ENCODE measurements at regions not wholly inside any gene's neighbourhood (a gene's known extent, or its start where the extent isn't known, plus 50 kb on each side); places are given as distances from the start of the nearest gene placed in this dataset.
"Not testable (repeated sequence)": the region's sequence is repeated elsewhere in the genome, so short reads cannot be mapped to it uniquely, and the experiment has no call there.

DNA sequence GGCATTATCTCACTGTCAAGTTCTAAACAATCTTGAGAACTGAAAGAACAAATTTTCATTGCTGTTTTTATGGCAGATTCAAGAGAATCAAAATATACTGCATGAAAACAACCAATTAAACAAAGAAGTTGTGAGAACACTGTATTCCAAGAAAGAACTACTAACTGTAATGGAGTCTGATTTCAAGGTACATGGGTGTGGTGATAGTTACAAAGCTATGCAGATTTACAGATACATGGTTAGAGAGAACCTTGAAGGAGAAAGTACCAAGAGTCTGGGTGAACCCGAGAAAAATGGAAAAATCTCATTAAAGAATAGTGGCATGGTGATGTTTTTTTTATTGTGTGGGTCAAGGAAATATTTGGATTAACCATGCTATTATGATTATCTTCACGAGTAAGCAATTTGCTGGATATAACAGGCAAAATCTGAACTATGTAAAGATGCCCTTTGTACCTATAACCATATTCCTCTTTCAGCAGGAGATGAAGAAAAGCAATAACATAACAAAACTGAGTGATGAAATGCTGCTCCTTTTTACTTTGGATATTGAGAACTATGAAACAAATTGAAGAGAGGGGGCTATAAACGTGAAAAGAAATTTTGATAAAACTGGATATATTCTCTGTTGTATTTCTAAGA is 100.4 kb downstream of the PLSCR2 start:
- H3K27ac ChIP-seq (replicated peaks): no peak overlapping the region
- no peak overlapping the region for H3K4me3 ChIP-seq
- H3K4me1 ChIP-seq: no peaks in the 10 kb centered on the region
- intact Hi-C loops (cut with micrococcal nuclease): no loop called here
- TF ChIP-seq, protein P1, sequence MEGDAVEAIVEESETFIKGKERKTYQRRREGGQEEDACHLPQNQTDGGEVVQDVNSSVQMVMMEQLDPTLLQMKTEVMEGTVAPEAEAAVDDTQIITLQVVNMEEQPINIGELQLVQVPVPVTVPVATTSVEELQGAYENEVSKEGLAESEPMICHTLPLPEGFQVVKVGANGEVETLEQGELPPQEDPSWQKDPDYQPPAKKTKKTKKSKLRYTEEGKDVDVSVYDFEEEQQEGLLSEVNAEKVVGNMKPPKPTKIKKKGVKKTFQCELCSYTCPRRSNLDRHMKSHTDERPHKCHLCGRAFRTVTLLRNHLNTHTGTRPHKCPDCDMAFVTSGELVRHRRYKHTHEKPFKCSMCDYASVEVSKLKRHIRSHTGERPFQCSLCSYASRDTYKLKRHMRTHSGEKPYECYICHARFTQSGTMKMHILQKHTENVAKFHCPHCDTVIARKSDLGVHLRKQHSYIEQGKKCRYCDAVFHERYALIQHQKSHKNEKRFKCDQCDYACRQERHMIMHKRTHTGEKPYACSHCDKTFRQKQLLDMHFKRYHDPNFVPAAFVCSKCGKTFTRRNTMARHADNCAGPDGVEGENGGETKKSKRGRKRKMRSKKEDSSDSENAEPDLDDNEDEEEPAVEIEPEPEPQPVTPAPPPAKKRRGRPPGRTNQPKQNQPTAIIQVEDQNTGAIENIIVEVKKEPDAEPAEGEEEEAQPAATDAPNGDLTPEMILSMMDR (IDR thresholded peaks at IDR 0.05; ENCODE audit: borderline replicate concordance): no peak
- H3K27me3 ChIP-seq (ENCODE audit: low read depth): no peaks in the 10 kb centered on the region
- no peak for DNase-seq
- H3K9me3 ChIP-seq (replicated peaks): peaks cover 27% of the 10 kb centered on the region
- no peaks in the 10 kb centered on the region for H3K36me3 ChIP-seq

DNA sequence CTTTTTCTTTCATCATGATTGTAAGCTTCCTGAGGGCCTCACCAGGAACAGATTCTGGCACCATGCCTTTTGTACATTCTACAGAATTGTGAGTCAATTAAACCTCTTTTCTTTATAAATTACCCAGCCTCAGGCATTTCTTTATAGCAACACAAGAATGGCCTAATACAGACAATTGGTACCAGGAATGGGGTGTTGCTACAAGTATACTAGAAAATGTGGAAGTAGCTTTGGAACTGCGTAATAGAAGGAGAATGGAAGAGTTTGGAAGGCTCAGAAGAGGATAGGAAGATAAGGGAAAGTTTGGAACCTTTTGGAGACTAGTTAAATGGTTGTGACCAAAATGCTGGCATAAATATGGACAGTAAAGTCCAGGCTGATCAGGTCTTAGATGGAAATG is 108.9 kb upstream of the PLSCR4 start:
- no peaks in the 10 kb centered on the region for H3K4me1 ChIP-seq
- TF ChIP-seq, protein P1 (IDR thresholded peaks at IDR 0.05; ENCODE audit: borderline replicate concordance): no peak
- H3K9me3 ChIP-seq (replicated peaks): peaks cover 25% of the 10 kb centered on the region
- intact Hi-C loops (cut with micrococcal nuclease): no loop called here
- H3K27me3 ChIP-seq (ENCODE audit: low read depth): no peaks in the 10 kb centered on the region
- no peaks in the 10 kb centered on the region for H3K36me3 ChIP-seq
- no peak overlapping the region for H3K4me3 ChIP-seq
- no peak overlapping the region for H3K27ac ChIP-seq (replicated peaks)
- DNase-seq: no peak

DNA sequence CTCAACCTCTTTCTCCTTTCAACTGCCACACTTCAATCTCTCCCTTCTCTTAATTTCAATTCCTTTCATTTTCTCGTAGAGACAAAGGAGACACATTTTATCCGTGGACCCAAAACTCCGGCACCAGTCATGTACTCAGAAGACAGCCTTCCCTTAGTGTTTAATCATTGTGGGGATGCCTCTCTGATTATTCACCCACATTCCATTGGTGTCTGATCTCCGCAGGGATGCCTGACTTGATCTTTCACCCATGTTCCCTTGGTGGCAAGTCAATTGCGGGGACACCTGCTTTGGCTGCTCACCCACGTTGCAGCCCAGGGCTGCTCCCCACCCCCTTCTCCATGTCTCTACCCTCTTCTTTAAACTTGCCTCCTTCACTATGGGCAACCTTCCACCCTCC is 103.5 kb upstream of the PLSCR4 start:
- H3K9me3 ChIP-seq (replicated peaks); H3K4me1 ChIP-seq; H3K27me3 ChIP-seq (ENCODE audit: low read depth); DNase-seq; H3K36me3 ChIP-seq; intact Hi-C loops (cut with micrococcal nuclease); H3K27ac ChIP-seq (replicated peaks); H3K4me3 ChIP-seq: not testable (repeated sequence)

DNA sequence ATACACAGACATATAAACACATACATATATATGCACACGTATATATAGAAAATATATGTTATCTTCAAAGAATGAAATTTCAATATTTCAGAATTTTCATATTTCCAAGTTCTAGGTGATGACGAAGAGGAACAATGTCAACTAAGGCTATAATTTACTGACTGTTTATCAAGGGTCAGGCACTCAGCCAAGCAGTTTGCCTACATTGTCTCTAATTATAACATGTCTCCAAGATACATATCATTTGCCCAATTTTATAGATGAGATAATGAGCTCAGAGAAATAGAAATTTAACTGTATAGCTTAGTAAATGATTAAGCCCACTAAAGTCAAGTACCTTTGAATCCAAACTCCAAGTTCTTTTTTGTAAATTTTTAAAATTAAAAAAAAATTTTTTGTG is 99.9 kb upstream of the PLSCR4 start:
- TF ChIP-seq, protein P1 (IDR thresholded peaks at IDR 0.05; ENCODE audit: borderline replicate concordance): no peak
- H3K27me3 ChIP-seq (ENCODE audit: low read depth): no peaks in the 10 kb centered on the region
- H3K27ac ChIP-seq (replicated peaks): no peak overlapping the region
- H3K9me3 ChIP-seq (replicated peaks): peaks cover 7% of the 10 kb centered on the region
- no peaks in the 10 kb centered on the region for H3K36me3 ChIP-seq
- DNase-seq: no peak
- no peak overlapping the region for H3K4me3 ChIP-seq
- no peaks in the 10 kb centered on the region for H3K4me1 ChIP-seq
- intact Hi-C loops (cut with micrococcal nuclease): no loop called here

DNA sequence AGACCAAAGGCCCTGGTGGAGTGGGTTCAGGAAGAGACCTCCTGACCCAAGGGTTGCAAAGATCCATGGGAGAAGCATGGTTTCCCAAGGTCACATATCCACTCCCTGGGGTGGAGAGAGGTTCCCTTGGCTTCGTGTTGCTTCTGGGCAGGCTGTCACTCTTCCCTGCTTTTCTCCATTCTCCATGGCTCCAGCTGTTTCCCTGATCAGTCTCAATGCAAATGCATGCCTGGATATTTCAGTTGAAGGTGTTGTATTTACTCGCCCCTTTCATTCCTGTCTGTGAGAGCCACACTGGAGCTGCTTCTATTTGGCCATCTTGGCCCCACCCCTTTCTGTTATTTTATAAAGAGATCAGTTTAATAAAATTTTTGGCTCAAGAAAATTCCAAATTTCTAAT is 95.0 kb upstream of the PLSCR4 start:
- Histone ChIP-seq H3K4me3 (no peak overlapping the region), H3K36me3 (no peaks in the 10 kb centered on the region), H3K27me3 (ENCODE audit: low read depth) (no peaks in the 10 kb centered on the region), H3K27ac (replicated peaks) (no peak overlapping the region), H3K9me3 (replicated peaks) (no peaks in the 10 kb centered on the region), H3K4me1 (no peaks in the 10 kb centered on the region)
- intact Hi-C loops (cut with micrococcal nuclease): no loop called here
- TF ChIP-seq, protein P1 (IDR thresholded peaks at IDR 0.05; ENCODE audit: borderline replicate concordance): no peak
- no peak for DNase-seq

DNA sequence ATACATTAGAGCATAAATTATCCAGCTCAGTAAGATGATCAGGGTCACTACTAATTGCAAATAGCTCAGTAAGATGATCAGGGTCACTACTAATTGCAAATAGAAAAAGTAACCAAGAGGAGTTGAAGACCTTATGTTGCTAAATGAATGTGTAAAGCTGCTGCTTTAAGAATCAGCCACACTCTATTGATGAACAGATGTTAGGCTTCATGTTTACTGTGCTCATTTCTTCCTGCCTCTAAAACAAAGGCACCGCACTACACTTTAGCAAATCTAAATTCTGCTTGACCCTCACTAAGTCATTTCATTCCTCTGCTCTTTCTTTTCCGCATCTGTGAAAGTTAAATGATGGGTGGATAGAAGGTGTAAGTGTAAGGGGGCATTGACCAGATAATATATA is 92.6 kb upstream of the PLSCR4 start:
- Histone ChIP-seq H3K4me1 (no peaks in the 10 kb centered on the region), H3K4me3 (no peak overlapping the region), H3K27me3 (ENCODE audit: low read depth) (no peaks in the 10 kb centered on the region), H3K27ac (replicated peaks) (no peak overlapping the region), H3K9me3 (replicated peaks) (no peaks in the 10 kb centered on the region), H3K36me3 (no peaks in the 10 kb centered on the region)
- intact Hi-C loops (cut with micrococcal nuclease): no loop called here
- TF ChIP-seq, protein P1 (IDR thresholded peaks at IDR 0.05; ENCODE audit: borderline replicate concordance): no peak
- no peak for DNase-seq
